MM.1S (cell line): ENCODE measurements at regions not wholly inside any gene's neighbourhood (a gene's known extent, or its start where the extent isn't known, plus 50 kb on each side); places are given as distances from the start of the nearest gene placed in this dataset.

Experiments
- DNase-seq: peaks from one replicate; pipeline ENCODE4 v3.0.0-alpha.2; 2015
- H2AFZ ChIP-seq: fragments of 300-600 bp; sonication (generic); 2 replicates; pipeline ENCODE4 v1.6.0; 2016; ENCODE audit warnings: antibody characterized with exemption, low read length
- H3F3A ChIP-seq: fragments of 300-600 bp; sonication (generic); 2 replicates; pipeline ENCODE4 v1.6.1; 2016; ENCODE audit warnings: mild to moderate bottlenecking, antibody characterized with exemption, low read length, moderate library complexity, mixed read lengths; ENCODE audit not compliant: insufficient read depth
- H3K27ac ChIP-seq: fragments of 300-600 bp; sonication (generic); 2 replicates; pipeline ENCODE4 v1.5.1; 2016; ENCODE audit warnings: mild to moderate bottlenecking, low read length
- H3K27me3 ChIP-seq: fragments of 300-600 bp; sonication (generic); replicated peaks from 2 replicates; pipeline ENCODE4 v1.6.0; 2016; ENCODE audit warnings: low read length; ENCODE audit not compliant: insufficient read depth
- H3K36me3 ChIP-seq: fragments of 300-600 bp; sonication (generic); replicated peaks from 2 replicates; pipeline ENCODE4 v1.6.1; 2016; ENCODE audit warnings: mild to moderate bottlenecking, low read length, mixed read lengths; ENCODE audit not compliant: insufficient read depth
- H3K4me1 ChIP-seq: fragments of 300-600 bp; sonication (generic); 2 replicates; pipeline ENCODE4 v1.6.1; 2016; ENCODE audit warnings: low read length, mixed read lengths
- H3K4me2 ChIP-seq: fragments of 300-600 bp; sonication (generic); 2 replicates; pipeline ENCODE4 v1.6.0; 2016; ENCODE audit warnings: low read depth, low read length
- H3K4me3 ChIP-seq: fragments of 300-600 bp; sonication (generic); 2 replicates; pipeline ENCODE4 v1.5.1; 2016; ENCODE audit warnings: low read length, mixed read lengths
- H3K79me2 ChIP-seq: fragments of 300-600 bp; sonication (generic); 2 replicates; pipeline ENCODE4 v1.6.1; 2016; ENCODE audit warnings: mixed run types, low read length, mixed read lengths
- H3K9ac ChIP-seq: fragments of 300-600 bp; sonication (generic); 2 replicates; pipeline ENCODE4 v1.6.1; 2016; ENCODE audit warnings: low read length, mixed read lengths
- H3K9me2 ChIP-seq: fragments of 300-600 bp; sonication (generic); replicated peaks from 2 replicates; pipeline ENCODE4 v1.6.1; 2016; ENCODE audit warnings: mild to moderate bottlenecking, low read length, mixed read lengths; ENCODE audit not compliant: insufficient read depth
- H3K9me3 ChIP-seq: fragments of 300-600 bp; sonication (generic); replicated peaks from 2 replicates; pipeline ENCODE4 v1.6.1; 2016; ENCODE audit warnings: mild to moderate bottlenecking, low read length, mixed read lengths; ENCODE audit not compliant: insufficient read depth
- H4K20me1 ChIP-seq: fragments of 300-600 bp; sonication (generic); 2 replicates; pipeline ENCODE4 v1.6.1; 2016; ENCODE audit warnings: mild to moderate bottlenecking, low read length, moderate library complexity, mixed read lengths; ENCODE audit not compliant: insufficient read depth
- CTCF ChIP-seq: fragments of 300-600 bp; sonication (generic); IDR thresholded peaks from 2 replicates; pipeline ENCODE4 v1.5.1; 2016; ENCODE audit warnings: antibody characterized with exemption, low read length, mixed read lengths
- EZH2 ChIP-seq: fragments of 300-600 bp; sonication (generic); optimal IDR thresholded peaks from 2 replicates; pipeline ENCODE3; 2017; ENCODE audit warnings: low read depth, mild to moderate bottlenecking, antibody characterized with exemption, low read length, mixed read lengths
- EZH2phosphoT487 ChIP-seq: fragments of 300-600 bp; sonication (generic); IDR thresholded peaks from 2 replicates; pipeline ENCODE4 v1.6.1; 2018; ENCODE audit warnings: antibody characterized with exemption, low read length

GRCh38 chr6:153966001-153966400 is 73.0 kb upstream of the OPRM1 start:
- H3K4me2 ChIP-seq: no peak overlapping the region
- no peaks in the 10 kb centered on the region for H3F3A ChIP-seq
- TF ChIP-seq CTCF (no peak), EZH2phosphoT487 (no peak), EZH2 (no peak)
- no peaks in the 10 kb centered on the region for H3K79me2 ChIP-seq
- no peak overlapping the region for H3K9ac ChIP-seq
- no peaks in the 10 kb centered on the region for H3K4me1 ChIP-seq
- H3K9me3 ChIP-seq: no peaks in the 10 kb centered on the region
- no peak overlapping the region for H3K4me3 ChIP-seq
- no peaks in the 10 kb centered on the region for H3K9me2 ChIP-seq
- H4K20me1 ChIP-seq: no peaks in the 10 kb centered on the region
- H2AFZ ChIP-seq: no peak overlapping the region
- peak; percentile 41 for DNase-seq
- H3K36me3 ChIP-seq: no peaks in the 10 kb centered on the region
- H3K27me3 ChIP-seq: no peaks in the 10 kb centered on the region
- no peak overlapping the region for H3K27ac ChIP-seq

GRCh38 chr6:153963352-153963751 is 75.7 kb upstream of the OPRM1 start:
- no peaks in the 10 kb centered on the region for H3K27me3 ChIP-seq
- H2AFZ ChIP-seq: no peak overlapping the region
- H3K4me2 ChIP-seq: no peak overlapping the region
- no peaks in the 10 kb centered on the region for H3F3A ChIP-seq
- no peaks in the 10 kb centered on the region for H3K4me1 ChIP-seq
- TF ChIP-seq EZH2phosphoT487 (no peak), EZH2 (no peak)
- H3K27ac ChIP-seq: no peak overlapping the region
- H3K9me3 ChIP-seq: no peaks in the 10 kb centered on the region
- no peak overlapping the region for H3K4me3 ChIP-seq
- no peaks in the 10 kb centered on the region for H4K20me1 ChIP-seq
- no peak for DNase-seq
- H3K36me3 ChIP-seq: no peaks in the 10 kb centered on the region
- no peak overlapping the region for H3K9ac ChIP-seq
- no peaks in the 10 kb centered on the region for H3K9me2 ChIP-seq
- no peaks in the 10 kb centered on the region for H3K79me2 ChIP-seq

- Histone ChIP-seq H3K4me1 (no peaks in the 10 kb centered on the region), H3K4me2 (no peak overlapping the region), H3K9ac (no peak overlapping the region), H3K27me3 (no peaks in the 10 kb centered on the region), H3K79me2 (no peaks in the 10 kb centered on the region), H2AFZ (no peak overlapping the region), H4K20me1 (no peaks in the 10 kb centered on the region), H3K4me3 (no peak overlapping the region), H3F3A (no peaks in the 10 kb centered on the region), H3K27ac (no peak overlapping the region), H3K36me3 (no peaks in the 10 kb centered on the region), H3K9me2 (no peaks in the 10 kb centered on the region), H3K9me3 (no peaks in the 10 kb centered on the region)
- TF ChIP-seq EZH2phosphoT487 (no peak), EZH2 (no peak), CTCF (no peak)
- DNase-seq: no peak
Measured at GRCh38 chr6:153962555-153962954, 76.5 kb upstream of the OPRM1 start.

- no peaks in the 10 kb centered on the region for H3K27me3 ChIP-seq
- no peak for TF ChIP-seq EZH2phosphoT487
- TF ChIP-seq CTCF: no peak
- TF ChIP-seq EZH2: no peak
- no peaks in the 10 kb centered on the region for H3K79me2 ChIP-seq
- no peaks in the 10 kb centered on the region for H3K36me3 ChIP-seq
- H3K9me3 ChIP-seq: no peaks in the 10 kb centered on the region
- no peak overlapping the region for H3K4me3 ChIP-seq
- no peak overlapping the region for H3K9ac ChIP-seq
- H3F3A ChIP-seq: no peaks in the 10 kb centered on the region
- no peaks in the 10 kb centered on the region for H3K4me1 ChIP-seq
- DNase-seq: no peak
- no peak overlapping the region for H3K27ac ChIP-seq
- no peaks in the 10 kb centered on the region for H4K20me1 ChIP-seq
- H3K4me2 ChIP-seq: no peak overlapping the region
- H3K9me2 ChIP-seq: no peaks in the 10 kb centered on the region
- no peak overlapping the region for H2AFZ ChIP-seq
Measured at GRCh38 chr6:153960741-153961140, 78.3 kb upstream of the OPRM1 start.
